GM19452 (cell line): ENCODE measurements at regions not wholly inside any gene's neighbourhood (a gene's known extent, or its start where the extent isn't known, plus 50 kb on each side); places are given as distances from the start of the nearest gene placed in this dataset.
"Not testable (repeated sequence)": the region's sequence is repeated elsewhere in the genome, so short reads cannot be mapped to it uniquely, and the experiment has no call there.

Experiments
- ATAC-seq: cut with Tn5 transposase; IDR thresholded peaks from one replicate; pipeline ENCODE4 v1.9.1; 2021; ENCODE audit not compliant: unreplicated experiment

DNA sequence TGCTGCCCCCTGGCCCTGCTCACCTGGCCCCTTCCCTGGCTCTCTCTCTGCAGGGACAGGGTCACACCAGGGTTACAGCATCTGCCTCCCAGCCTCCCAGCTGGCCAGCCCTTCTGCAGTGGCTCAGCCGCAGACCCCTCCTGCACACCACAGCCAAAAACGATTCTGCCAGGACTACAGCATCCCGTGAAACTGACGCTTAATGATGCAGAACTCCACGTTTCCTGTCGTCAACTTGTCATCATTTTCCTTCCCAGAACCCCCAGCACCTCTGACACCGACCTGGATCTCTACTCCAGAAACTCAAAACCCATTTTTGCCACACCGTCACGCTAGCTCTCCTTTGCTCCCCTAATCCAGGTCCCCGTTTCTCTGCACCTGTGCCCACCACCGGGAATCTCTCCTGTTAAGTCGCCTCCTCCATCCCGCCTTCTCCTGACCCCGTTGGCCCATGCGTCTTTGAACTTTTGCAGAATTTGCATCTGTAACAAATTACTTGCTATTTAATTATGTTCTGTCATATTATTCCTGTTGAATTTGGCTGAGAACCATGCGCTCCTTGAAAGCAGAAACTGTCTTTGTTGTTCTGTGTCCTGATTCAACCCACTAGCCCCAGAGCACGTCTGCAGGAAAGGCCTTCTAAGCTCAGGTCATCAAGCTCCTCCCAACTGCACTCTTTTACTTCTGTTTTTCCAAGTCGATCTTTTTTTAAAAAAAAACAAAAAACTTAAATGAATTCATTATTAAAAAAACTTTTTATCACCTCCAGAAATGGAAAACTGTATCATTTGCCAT is 173.2 kb upstream of the COPS8 start:
- ATAC-seq = no peak

DNA sequence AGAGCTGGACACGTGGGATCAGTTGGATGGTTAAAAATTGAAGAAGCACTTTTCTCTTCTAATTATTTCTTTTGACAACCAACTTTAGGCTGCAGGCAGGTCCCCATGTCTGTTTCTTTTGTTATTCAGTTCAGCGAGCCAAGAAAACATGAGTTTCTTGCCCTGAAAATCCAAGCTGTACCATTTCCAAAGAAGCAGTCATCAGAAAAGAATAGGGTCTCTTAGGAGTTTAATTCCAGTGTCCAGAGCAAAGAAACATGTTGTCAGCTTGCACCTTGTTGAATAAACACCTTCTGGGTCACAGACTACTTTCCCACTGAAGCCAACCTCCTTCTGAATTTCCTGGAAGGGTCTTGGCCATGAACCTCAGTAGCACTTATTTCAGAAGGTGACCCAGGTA is 170.5 kb upstream of the COPS8 start:
- ATAC-seq = no peak

DNA sequence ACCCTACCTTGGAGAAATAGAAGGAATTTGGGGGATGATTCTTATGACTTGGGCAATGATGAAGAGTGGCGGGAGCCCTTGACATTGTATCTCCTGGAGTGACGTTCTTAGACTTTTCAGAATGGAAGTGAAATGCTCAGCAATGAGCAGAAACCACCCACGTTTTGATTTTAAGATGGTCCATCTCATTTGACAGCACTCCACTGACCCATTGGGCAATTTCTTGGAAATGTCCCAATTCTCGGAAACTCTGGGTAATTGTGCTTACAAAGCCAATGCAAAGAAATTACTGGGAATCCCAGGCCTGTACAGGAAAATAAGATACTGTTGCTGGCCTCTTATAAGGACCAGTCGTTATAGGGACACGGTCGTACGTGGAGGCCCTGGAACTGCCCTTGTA is 170.0 kb upstream of the COPS8 start:
- no peak for ATAC-seq

DNA sequence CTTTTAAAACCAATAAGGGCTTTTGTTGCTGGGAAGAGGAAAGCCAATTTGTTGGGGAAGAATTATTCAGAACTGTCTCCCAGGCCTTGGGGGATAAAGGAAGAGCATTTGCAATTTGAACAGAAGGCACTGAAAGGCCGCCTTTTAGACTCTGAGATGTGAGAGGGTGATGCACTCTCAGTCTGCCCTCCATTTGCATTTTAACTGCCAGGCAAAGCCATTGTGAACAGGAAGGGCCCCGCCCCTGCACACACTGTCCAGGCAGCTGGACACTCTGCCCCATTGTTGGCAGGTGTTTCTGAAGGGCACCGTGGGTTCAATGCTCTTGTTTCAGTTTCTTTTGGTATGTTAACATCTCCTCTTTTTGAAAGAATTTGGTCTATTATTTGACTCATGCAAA is 169.5 kb upstream of the COPS8 start:
- ATAC-seq = no peak

DNA sequence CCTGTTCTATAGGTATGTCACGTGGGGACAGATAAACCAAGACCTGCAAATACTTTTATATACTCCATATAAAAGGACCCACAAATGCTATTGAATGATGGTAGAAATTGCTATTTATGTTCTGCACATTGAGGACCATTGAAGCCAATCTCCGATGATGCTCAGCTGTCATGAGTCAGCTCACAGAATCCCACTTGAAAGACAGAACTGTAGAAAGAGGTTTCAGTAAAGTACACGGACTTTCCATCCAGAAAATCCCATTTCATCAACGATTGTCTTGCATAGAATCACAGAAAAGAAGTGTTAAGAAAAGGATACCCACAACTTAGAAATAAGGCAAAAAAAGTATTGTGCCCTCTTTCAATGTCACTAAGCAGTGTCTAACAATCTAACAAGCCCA is 169.0 kb upstream of the COPS8 start:
- ATAC-seq = no peak

DNA sequence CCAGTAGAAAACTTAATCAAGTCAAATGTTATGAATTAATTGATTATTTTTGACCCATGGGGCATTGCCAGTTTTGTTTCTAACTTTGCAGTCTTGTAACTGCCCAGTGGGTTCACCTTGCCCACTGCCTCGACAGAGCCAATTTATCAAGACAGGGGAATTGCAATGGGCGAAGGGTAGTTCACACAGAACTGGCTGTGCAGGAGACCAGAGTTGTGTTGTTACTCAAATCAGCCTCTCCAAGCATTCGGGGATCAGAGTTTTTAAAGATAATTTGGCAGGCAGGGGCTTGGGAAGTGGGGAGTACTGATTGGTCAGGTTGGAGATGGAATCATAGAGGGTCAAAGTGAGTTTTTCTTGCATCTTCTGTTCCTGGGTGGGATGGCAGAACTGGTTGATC is 168.5 kb upstream of the COPS8 start:
- ATAC-seq = no peak

DNA sequence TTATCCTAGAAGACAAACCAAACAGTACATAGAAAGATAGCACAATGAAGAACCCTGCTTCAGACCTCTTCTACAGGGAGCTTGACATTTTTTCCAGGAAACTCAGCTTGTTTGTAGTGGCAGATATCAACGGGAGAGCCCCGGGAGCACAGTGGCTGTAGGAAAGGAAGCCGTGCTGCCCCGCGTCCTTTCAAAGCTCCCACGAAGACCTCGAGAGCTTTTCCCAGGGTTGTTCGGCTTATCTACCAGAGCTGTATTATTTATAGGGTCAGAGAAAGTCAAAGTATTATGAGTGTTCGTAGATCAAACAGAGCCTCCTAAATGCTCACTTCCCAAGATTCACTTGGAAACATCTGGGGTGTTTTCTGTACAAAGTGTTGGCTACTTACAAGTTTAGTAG is 167.1 kb upstream of the COPS8 start:
- no peak for ATAC-seq

DNA sequence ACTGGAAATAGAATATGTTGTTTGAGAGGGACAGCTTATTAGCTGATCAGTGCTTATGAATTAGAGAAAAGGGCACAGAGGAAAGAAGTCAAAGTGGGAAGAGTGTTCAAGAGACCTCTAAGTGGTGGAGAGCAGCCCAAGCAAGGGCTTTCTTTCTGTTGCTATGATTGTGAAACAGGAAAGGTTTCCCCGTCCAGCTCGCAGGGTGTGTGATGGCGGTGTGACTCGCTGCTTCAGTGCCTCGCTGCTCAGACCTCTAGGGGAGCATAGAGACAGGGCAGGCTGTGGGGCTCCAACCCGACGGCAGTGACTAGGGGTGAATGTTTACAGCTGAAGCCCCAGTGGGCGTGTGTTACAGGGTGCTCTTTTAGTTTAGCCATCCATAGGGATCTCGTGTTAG is 166.5 kb upstream of the COPS8 start:
- ATAC-seq = no peak

DNA sequence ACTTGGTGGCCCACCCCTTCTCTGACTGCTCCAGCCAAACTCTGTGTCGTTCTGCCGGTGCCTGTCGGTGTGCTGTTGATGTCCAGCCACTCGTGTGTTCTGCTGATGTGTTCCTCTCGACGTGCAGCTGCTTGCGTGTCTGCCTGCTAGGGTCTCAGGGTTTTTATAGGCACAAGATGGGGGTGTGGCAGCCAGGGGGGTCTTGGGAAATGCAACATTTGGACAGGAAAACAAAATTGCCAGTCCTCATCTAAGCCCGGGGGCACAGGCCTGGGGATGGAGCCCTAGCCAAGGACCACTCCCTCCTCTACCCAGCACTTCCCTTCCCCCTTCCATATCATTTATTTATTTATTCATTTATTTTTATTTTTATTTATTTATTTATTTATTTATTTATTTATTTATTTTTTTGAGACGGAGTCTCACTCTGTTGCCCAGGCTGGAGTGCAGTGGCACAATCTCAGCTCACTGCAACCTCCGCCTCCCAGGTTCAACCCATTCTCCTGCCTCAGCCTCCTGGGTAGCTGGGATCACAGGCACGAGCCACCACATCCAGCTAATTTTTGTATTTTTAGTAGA is 165.8 kb upstream of the COPS8 start:
- not testable (repeated sequence) for ATAC-seq

DNA sequence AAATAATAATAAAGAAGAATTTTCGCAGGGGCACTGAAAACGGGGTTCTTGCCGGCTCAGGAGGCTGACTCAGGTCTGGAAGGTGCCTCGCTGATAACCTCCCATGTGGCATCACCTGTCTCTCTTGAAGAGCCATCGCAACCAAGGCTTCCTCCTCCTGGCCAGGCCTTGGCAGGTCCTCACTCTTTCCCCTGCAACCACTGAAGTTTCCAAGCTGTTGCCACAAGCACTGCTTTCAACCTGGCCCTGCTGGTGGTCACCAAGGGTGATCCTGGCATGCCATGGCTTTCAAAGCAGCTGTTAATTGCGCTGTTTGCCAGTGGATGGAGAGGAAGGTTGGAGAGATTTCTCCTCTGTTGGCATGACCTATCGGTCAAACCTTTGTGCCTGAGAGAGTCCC is 163.6 kb upstream of the COPS8 start:
- ATAC-seq = no peak

DNA sequence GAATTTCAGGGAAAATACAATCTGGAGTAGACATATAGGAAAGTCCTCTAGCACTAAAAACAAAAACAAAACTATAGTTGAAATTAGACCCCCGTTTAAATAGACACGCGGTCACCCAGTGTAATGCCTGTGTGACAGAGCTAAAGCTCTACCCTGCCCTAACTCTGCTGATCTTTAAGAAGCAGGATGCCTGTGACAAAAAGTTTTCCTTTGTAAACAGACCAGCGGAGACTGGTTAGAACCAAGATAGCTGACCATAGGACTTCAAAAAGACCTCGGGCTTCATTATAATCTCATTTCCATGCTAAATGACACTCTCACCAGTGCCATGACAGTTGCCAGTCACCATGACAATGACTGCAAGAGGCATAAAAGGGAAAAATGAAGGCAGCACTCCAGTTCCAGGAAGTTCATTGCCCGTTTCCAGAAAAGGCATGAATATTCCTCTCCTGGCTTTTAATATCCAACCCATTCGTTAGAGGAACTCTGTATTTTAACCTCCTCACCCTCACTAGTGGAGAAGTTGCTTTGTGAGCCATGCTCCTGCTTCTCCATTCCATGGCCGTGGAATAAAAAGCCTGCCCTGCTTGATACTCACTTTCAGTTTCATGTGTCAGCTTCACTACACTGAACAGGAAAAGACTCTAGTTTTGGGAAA is 157.2 kb upstream of the COPS8 start:
- no peak for ATAC-seq

DNA sequence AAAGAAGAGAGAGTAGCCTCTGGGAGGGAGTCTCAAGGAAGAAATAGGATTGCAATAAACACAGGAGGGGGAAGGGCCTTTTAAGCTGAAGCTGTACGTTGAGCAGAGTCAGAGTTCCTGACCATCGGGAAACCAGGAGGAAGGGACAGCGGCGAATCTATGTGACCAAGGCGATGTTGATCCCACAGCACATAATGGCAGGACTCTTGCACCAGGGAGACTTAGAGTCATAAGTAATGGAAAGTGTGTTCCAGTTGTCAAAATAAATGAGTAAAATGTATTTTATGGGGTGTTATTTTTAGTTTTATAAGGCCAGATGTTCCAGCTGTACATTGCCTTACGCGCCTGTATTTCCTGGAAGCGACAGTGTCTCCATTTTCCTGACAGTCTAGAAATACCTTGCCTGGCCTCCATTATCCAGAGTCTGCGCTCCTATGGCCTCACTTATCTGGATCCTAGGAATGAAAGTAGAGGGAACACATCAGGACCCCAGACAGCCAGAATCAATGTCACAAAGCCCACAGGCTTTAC is 152.8 kb upstream of the COPS8 start:
- ATAC-seq = no peak

DNA sequence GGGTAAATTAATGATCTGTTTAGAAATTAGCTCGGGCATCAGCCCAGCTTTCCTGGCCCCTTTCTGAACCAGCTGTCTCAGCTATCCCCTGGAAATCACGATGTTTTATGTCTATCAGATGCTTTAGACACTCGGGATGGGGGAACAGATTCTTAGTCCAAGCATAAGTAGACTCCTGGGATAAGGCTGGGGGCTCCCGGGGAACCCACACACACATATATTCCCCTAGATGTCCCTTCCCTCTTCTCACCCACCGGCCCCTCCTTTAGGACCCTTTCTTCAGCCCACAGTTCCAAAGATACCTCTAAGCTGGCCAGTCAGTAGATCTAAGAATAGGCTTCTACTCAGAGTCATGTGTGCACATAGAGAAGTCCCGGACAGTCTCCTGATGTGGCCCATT is 151.5 kb upstream of the COPS8 start:
- ATAC-seq = no peak

DNA sequence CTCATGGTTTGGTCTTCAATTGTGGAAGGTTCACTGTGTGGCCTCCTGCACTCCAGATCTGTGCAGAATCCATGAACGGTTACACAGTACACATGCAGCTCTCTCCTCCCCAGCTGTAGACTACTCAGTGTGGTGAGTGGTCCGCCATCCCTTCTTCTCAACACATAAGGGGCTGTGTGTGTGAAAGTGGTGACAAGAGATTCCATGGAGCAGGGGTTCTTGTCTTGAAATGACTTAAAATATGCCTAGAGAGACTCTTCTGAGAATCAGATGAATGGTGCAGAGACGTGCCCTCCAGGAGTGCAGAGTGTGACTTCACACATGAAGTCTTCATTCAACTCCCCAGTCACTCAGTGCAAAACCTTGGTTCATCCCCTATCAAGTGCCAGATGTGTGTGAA is 151.0 kb upstream of the COPS8 start:
- no peak for ATAC-seq

DNA sequence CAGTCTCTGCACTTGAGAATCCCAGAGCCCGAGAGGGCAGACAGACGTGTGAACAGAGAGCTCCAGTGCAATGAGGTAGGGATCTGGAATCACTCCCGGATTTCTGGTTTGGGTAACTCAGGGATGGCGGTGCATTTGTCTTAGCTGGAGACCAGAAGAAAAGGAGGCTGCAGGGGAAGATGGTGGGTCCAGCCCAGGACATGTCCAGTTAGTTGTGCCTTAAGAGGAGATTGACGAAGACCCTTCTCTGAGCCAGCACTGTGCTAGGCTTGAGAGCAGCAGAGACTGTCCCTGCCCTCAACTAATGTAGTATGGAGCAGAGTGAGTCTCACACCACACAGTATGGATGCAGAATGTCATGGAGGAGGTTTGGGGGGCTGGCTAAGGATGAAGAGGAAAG is 150.6 kb upstream of the COPS8 start:
- ATAC-seq = no peak

DNA sequence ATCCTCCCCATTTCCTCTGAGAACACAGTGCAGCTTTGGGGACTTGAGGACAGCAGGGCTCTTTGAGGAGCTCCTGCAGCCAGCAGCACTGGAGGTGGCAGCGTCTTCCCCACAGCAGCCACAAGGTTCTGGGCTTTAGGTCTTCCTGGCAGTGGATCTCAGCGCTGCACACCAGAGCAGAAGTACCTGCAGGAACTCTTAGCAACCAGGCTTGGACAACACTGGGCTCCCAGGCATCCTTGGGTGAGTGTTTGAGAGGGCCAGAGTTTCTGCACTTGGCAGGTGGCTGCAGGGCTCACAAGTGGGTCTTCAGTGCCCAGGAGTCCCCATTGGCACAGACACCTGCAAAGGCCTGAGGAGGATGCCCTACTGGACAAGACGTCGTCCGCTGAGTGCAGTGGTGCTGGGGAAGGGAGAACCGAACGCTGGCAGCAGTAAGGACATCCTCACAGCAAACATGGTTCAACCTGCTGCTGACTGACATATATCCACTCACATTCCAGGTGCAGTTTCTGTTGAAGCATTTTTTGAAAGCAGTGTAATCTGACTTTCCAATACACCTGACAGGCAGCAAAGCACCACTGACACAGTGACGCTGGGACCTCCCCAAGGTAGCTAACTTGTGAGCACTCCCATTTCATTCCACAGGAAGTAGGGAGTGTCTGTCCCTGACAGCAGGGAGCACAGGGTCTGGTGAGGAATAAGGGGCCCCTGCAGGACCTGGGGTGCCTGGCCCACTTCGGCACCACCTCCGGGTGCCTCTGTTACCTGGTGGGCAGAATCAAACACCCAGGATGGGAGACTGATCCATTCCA is 149.9 kb upstream of the COPS8 start:
- no peak for ATAC-seq

DNA sequence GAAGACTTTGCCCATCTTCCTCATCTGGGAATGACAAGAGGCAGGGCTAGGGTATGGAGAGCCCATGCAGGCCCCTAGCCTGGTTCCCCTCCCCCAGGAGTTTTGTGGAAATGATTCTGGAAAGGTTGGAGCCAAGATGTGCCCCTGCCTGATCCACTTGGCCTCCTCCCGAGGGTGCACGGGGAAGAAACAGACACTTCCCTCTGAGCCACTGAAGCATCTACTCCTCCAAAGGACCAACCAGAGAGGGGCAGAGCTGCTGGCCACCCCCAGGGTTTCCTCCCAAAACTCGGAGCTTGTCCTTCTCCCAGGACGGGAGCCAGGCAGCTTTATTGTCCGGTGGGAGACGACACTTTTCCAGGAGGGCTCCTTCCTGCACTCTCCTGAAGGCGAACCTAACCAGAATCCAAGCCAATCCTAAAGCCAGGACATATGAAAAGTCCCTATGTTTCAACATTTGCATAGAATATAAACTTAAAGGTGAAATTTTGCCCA is 149.2 kb upstream of the COPS8 start:
- ATAC-seq = no peak

DNA sequence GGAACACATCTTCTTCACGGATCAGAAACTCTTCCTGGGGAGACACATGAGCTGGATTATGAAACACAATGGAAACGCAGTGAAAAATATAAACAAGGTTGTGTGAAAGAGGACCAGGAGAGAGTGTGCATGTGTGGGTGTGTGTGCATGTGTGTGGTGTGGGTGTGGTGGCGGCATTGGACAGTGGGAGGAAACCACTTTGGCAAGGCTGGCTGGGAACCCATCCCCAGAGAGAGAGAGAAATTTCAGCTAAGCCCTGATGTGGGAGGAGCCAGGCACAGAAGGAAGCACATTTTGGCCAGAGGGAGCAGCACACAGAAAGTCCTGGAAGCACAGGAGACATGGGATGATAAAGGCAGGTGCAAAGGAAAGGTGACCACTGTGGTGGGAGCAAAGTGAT is 147.6 kb upstream of the COPS8 start:
- ATAC-seq = no peak

DNA sequence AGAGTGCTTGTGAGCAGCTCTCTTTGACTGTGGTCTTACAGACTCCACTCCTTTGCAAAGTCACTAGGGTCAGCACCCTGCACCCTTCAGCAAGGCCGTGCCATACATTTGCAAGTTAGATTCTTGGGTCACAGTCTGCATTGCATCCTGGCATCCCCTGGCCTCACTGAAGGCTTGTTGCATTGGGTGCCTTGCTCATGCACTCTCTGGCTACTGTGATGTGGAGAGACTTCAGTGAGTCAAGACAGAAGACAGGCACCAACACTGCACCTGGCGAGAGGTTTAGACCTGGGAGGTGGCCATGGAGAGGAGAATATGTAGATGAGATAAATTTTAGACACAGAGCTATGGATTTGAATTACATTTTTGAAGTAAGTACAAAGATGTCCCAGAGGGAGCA is 146.4 kb upstream of the COPS8 start:
- no peak for ATAC-seq

DNA sequence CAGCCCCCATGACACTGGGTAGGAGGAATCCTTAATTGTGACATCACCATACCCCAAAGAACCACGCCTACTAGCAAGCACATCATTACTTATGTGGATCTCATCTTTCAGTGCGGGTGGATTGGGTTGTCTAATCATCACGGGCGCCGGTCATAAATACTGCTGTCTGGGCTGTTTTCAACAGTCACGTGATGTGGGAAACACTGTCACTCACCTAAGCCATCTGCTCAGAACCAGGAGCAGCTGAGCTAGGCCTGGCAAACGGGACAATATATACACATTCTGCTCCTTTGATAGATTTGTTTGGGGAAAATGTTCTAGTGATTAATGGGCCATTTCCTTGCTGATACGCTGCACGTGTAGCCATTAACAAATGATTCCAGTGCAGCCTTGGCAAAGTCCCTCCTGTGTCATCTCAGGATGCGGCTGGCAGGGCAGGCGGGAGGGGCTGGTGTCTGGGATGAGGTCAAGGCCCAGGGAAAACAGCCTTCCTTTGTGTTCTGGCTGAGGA is 145.9 kb upstream of the COPS8 start:
- ATAC-seq = no peak

DNA sequence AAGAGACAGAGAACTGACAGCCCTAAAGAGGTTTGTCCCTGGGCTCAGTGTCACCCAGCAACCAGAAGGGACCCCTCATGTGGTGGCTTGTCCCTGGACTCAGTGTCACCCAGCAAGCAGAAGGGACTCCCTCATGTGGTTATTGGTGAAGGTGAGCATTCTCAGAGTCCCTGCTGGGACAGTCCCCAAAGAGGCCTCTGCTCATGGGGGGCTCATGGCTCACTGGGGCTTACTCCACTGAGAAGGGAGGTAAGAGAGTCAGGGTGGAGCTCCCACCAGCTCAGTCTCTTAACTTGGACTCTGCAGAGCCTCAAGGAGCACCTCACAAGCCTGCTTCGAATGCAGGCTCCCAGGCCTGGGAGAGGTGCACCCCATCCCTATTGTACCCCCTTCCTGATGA is 145.2 kb upstream of the COPS8 start:
- ATAC-seq = no peak
